NCI-H2196 treated with DMSO at 0.1 percent for 48 hours (cell line): ENCODE measurements at regions not wholly inside any gene's neighbourhood (a gene's known extent, or its start where the extent isn't known, plus 50 kb on each side); places are given as distances from the start of the nearest gene placed in this dataset.
A peak's percentile ranks its signal among the peaks of the same experiment; 100 is the strongest.
"Not testable (repeated sequence)": the region's sequence is repeated elsewhere in the genome, so short reads cannot be mapped to it uniquely, and the experiment has no call there.

Source experiments
- DNase-seq: peaks from one replicate; lab custom pipeline; 2025; ENCODE audit not compliant: unreplicated experiment; lab: John Stamatoyannopoulos, UW

DNA sequence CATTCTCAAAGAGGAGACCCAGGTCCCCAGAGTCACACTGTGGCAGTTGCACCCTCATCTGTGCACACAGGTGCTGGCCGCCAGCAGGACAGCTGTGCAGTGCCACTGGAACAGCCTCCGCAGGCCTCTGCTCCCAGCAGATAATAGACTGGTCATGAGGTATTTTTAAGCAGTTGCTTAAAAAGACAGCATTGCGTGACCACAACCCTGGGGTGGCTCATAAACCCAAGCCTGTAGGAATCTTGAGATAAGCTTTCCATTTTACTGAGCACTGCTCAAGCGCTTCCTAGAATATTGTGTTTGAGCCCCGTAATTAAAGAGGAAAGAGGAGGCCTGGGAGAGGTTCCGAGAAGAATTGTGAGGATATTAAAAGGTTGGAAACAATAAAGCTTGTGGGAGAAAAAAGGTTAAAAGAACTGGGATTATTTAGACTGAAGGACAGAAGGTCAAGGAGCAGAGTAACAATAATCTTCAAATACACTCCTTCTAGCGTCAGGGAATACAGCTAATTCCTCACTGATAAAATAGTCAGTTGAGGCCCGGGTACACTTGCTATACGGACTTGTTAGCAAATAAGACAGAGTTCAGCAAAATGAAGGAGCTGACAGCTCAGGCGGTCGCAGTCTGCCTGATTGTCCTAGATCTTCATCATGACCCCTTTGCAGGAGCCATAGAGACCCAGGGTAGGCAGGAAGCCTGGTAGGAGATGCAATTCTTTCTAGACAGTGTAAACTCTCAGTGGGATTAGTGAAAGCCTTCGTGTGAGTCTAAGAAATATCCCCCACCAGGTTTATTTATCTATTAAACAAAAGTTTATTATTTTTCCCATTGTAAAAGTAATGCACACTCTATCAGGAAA lies 86.2 kb upstream of the KIT start:
- DNase-seq: no peak

DNA sequence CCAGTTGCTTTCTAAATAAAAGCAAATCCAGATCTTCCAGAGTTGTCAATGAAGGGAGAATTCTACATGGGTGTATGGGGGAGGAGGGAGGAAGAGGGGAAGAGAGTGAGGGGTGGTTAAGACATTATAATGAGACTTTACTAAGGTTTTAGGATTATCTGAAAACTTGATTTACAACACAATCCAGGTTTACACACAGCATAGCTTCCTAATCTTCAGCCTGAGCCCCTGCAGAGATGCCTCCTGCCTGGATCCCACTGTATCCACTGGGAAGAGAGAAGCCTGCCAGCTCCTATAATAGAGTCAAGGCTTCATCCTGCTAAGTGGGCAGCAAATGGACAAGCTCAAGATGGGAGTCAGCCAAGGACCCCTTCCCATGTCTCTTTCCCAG lies 85.6 kb upstream of the KIT start:
- DNase-seq: no peak

DNA sequence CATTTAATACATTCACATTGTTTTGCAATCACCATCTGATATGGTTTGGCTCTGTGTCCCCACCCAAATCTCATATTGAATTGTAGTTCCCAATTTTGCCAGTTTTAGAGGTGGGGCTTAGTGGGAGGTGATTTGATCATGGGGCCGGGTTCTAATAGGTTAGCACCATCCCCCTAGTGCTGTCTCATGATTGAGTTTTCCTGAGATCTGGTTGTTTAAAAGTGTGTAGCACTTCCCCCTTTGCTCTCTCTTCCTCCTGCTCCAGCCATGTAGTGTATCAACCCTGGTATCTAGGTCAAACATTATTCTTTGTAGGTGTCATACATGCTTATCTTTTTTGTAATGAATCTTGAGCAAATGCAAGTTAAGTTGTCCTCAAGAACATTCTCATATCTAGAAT lies 83.3 kb upstream of the KIT start:
- DNase-seq: no peak

DNA sequence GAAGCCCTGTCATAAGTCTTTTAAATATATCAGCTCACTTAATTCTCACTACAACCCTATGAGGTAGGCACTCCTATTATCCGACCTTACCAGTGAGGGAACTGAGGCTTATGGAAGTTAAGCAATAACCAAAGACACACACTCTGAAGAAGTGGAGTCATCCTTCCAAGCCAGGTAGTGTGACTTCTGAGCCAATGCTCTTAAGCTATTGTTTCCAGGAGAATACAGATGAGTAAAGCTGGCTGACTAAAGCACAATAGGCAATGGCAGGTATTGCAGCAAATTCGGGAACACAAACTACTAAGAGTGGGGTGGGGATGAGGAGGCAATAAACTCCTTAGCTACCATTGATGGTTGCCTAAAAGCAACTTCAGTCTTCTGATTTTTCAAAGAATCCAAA lies 81.8 kb upstream of the KIT start:
- no peak for DNase-seq

DNA sequence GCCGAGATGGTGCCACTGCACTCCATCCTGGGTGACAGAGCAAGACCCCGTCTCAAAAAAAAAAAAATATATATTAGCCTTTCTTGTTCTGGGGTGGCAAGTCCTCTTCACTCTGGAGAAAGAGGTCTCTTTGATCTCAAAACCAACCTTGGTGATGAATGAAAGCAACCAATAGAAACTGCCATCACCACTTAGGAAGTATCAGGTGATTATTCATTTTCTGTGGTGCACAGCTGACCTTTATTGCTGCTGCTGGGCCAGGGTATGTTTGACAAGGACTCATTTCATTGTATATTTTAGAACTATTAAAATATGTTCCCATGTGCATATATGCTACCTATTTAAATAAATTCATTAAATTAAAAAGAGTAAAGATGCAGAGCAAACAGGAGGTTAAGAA lies 76.0 kb upstream of the KIT start:
- DNase-seq: no peak

DNA sequence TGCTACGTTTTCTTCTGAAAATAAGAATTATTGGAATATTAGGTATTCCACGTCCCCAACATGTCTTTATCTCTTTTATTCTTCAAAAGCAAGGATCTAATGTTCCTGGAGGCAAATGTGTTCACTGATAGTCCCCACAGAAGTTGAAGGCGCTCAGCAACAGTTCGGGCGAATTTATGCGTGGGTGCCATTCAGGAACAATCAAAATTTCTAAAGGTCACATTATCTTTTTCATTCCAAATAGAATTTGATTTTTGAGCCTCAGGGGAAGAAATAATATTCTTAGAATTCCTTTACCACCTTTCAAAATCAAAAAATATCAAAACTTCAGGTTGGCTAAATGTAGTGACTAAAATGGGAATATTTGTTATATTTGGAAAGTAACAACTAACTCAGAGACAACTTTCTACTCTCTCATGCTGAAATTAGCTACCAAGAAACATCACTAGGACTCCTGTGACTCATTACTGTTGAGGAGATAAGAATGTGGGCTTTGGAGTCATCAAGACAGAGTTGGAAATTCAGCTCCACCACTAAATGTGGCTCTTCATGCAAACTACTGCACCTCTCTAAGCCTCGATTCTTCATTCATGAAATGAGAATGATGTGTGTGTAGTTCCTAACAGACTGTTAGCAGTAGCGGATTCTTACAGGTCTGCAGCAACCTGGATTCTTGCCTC lies 72.3 kb upstream of the KIT start:
- no peak for DNase-seq

DNA sequence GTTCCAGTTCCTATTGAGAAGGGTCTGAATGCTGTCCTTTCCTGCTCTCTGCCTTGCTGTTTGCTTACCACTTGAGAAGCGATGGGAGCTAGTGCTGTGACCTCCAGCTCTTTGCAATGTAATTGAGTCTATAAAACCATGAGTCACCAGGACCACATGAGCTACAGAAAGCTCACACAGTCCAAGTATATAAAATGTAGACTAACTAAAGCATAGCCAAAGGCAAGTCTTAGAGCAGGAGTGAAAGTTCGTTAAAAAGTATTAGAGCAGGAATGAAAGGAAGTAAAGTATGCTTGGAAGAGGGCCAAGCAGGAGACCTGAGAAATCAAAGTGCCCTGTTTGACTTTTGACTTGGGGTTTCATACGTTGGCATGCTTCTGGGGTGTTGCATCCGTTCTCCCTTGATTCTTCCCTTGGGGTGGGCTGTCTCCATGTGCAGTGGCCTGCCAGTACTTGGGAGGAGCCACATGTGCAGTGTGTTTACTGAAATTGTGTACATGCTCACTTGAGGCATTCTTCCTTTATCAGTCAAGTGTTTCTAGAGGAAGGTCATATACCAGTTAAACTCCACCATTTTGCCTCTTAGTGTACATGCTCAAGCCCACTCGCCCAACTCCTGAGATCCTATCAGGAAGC lies 71.3 kb upstream of the KIT start:
- peak; percentile 32 for DNase-seq

- DNase-seq: no peak
Measured at GRCh38 chr4:54587107-54587891, 70.5 kb upstream of the KIT start.

- no peak for DNase-seq
Measured at GRCh38 chr4:54588404-54588803, 69.4 kb upstream of the KIT start.

GRCh38 chr4:54589586-54589985 lies 68.2 kb upstream of the KIT start:
- no peak for DNase-seq

GRCh38 chr4:54593795-54594322 lies 63.9 kb upstream of the KIT start:
- no peak for DNase-seq

- DNase-seq: no peak
Measured at GRCh38 chr4:54596201-54596600, 61.6 kb upstream of the KIT start.

- not testable (repeated sequence) for DNase-seq
Measured at GRCh38 chr4:54597678-54598077, 60.1 kb upstream of the KIT start.

GRCh38 chr4:54602175-54602574 lies 55.6 kb upstream of the KIT start:
- not testable (repeated sequence) for DNase-seq

GRCh38 chr4:54607067-54607466 lies 50.7 kb upstream of the KIT start:
- DNase-seq: no peak

- no peak for DNase-seq
Measured at GRCh38 chr4:54607521-54607920, 50.2 kb upstream of the KIT start.
